Transverse colon (tissue), 4 donors: ENCODE measurements at regions not wholly inside any gene's neighbourhood (a gene's known extent, or its start where the extent isn't known, plus 50 kb on each side); places are given as distances from the start of the nearest gene placed in this dataset.
A peak's percentile ranks its signal among the peaks of the same experiment; 100 is the strongest.
"Not testable (repeated sequence)": the region's sequence is repeated elsewhere in the genome, so short reads cannot be mapped to it uniquely, and the experiment has no call there.

Experiments
- DNase-seq: peaks from one replicate; pipeline ENCODE4 v3.0.0-alpha.2; 2019
- H3K27ac ChIP-seq, 4 donors: fragments of 200-600 bp; sonication (generic); 2 replicates each; pipeline ENCODE4 v1.5.1; 2016 to 2018; ENCODE audit warnings: inconsistent platforms in 4 of 4
- H3K27me3 ChIP-seq: fragments of 200-600 bp; sonication (generic); 2 replicates; pipeline ENCODE4 v1.5.1; 2017; ENCODE audit warnings: inconsistent platforms
- H3K36me3 ChIP-seq, 4 donors: fragments of 200-600 bp; sonication (generic); 2 replicates each; pipeline ENCODE4 v1.5.1; 2017 to 2019; ENCODE audit warnings: inconsistent platforms in 4 of 4
- H3K4me1 ChIP-seq, 4 donors: fragments of 200-600 bp; sonication (generic); 2 replicates each; pipeline ENCODE4 v1.5.1; 2017 to 2020; ENCODE audit warnings: inconsistent platforms in 4 of 4
- H3K4me3 ChIP-seq, 4 donors: fragments of 200-600 bp; sonication (generic); 1 replicate in 1 of 4; 2 replicates in 3 of 4; pipeline versions ENCODE4 v1.5.1 to v1.6.1; 2017 to 2019; ENCODE audit warnings: inconsistent platforms in 4 of 4
- H3K9me3 ChIP-seq, 2 donors: fragments of 200-600 bp; sonication (generic); 2 replicates each; pipeline ENCODE4 v1.5.1; 2017 to 2019; ENCODE audit warnings: inconsistent platforms in 2 of 2
- EP300 ChIP-seq: sonication (generic); formaldehyde crosslinking; IDR thresholded peaks from one replicate; pipeline ENCODE4 v1.6.1; 2017; ENCODE audit warnings: antibody characterized with exemption, low read depth
- POLR2A ChIP-seq: fragments of 450-650 bp; IDR thresholded peaks from one replicate; pipeline ENCODE4 v1.6.1; 2016; ENCODE audit warnings: antibody characterized with exemption, mild to moderate bottlenecking, moderate library complexity
- POLR2AphosphoS5 ChIP-seq, 3 donors: sonication (generic); formaldehyde crosslinking; IDR thresholded peaks; one replicate each; pipeline ENCODE4 v1.6.1; 2016; ENCODE audit warnings: antibody characterized with exemption in 3 of 3
- WGBS, 2 donors: methylation state at CpG; one replicate each; pipeline ENCODE4 v1.1.5; 2018; ENCODE audit warnings: low coverage in 1 of 2; 5-methylcytosine and 5-hydroxymethylcytosine counted together
- in situ Hi-C, 4 donors: fragments of 200-750 bp; cut with MboI; loops; one replicate each; pipeline versions ENCODE4 v1.15.0 to v1.15.1; 2017; ENCODE audit warnings: low sequenced_read_pairs in 3 of 4, low pct_ligation_motif_present in 1 of 4, low pct_unique_long_range_greater_than_20kb in 1 of 4
- intact Hi-C: fragments of 100-400 bp; cut with DNase I; formaldehyde crosslinking; loops from one replicate; pipeline ENCODE4 v1.15.1; 2023; ENCODE audit warnings: low total_unique reads
- TF ChIP-seq, protein P1 (sequence below), 5 experiments: fragments of 200-600 bp in 3 of 5; fragments of 450-650 bp in 2 of 5; sonication (generic) in 3 of 5; IDR thresholded peaks; 1 replicate in 2 of 5; 2 replicates in 3 of 5; pipeline ENCODE4 v1.5.1; 2016 to 2017; ENCODE audit warnings: antibody characterized with exemption in 5 of 5, inconsistent platforms in 3 of 5, mild to moderate bottlenecking in 2 of 5, moderate library complexity in 1 of 5

- DNase-seq, result no peak
- intact Hi-C loops (no loop called here), in situ Hi-C loops (no loop called here)
- TF ChIP-seq, protein P1, sequence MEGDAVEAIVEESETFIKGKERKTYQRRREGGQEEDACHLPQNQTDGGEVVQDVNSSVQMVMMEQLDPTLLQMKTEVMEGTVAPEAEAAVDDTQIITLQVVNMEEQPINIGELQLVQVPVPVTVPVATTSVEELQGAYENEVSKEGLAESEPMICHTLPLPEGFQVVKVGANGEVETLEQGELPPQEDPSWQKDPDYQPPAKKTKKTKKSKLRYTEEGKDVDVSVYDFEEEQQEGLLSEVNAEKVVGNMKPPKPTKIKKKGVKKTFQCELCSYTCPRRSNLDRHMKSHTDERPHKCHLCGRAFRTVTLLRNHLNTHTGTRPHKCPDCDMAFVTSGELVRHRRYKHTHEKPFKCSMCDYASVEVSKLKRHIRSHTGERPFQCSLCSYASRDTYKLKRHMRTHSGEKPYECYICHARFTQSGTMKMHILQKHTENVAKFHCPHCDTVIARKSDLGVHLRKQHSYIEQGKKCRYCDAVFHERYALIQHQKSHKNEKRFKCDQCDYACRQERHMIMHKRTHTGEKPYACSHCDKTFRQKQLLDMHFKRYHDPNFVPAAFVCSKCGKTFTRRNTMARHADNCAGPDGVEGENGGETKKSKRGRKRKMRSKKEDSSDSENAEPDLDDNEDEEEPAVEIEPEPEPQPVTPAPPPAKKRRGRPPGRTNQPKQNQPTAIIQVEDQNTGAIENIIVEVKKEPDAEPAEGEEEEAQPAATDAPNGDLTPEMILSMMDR (IDR thresholded peaks at IDR 0.05), result no peak
- no peak for TF ChIP-seq EP300
- TF ChIP-seq POLR2AphosphoS5 (IDR thresholded peaks at IDR 0.05), result no peak
- TF ChIP-seq POLR2A, result no peak
- H3K27me3 ChIP-seq, result no peaks in the 10 kb centered on the region
- no peak overlapping the region for H3K27ac ChIP-seq
- peaks cover 0 to 1% (median under 1%) of the 10 kb centered on the region in 4 donors for H3K4me1 ChIP-seq
- peaks cover 0 to 5% of the 10 kb centered on the region in 2 donors for H3K9me3 ChIP-seq
- H3K36me3 ChIP-seq, result no peaks in the 10 kb centered on the region
- no peak overlapping the region for H3K4me3 ChIP-seq
- WGBS, 2 donors, result 86% methylated on average over 5 of the region's 5 CpGs; no CpG with 5 or more reads in 1 of the 2 donors
Measured at GRCh38 chr12:46590991-46591703, 218.6 kb upstream of the SLC38A2 start.

DNA sequence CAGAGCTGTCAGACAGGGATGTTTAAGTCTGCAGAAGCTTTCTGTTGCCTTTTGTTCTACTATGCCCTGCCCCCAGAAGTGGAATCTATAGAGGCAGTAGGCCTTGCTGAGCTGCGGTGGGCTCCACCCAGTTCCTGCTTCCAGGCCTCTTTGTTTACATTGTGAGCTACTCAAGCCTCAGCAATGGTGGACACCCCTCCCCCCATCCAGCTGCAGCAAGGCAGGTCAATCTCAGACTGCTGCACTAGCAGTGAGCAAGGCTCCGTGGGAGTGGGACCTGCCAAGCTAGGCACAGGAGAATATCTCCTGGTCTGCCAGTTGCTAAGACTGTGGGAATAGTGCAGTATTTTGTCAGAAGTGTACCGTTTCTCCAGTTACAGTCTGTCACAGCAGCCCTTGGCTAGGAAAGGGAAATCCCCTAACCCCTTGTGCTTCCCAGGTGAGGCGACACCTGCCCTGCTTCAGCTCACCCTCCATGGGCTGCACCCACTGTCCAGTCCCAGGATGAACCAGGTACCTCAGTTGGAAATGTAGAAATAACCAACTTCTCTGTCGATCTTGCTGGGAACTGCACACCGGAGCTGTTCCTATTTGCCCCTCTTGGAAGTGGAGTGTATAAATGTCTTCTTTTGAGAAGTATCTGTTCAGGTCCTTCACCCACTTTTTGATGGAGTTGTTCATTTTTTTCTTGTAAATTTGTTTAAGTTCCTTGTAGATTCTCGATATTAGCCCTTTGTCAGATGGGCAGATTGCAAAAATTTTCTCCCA, 213.5 kb upstream of the SLC38A2 start:
- 66 to 100% methylated on average over 2 to 7 of the region's 7 CpGs for WGBS, 2 donors
- intact Hi-C loops, result no loop called here
- in situ Hi-C loops, result no loop called here
- Histone ChIP-seq H3K9me3 (peaks cover 0 to 4% of the 10 kb centered on the region in 2 donors), H3K27ac (no peak overlapping the region), H3K36me3 (peaks cover 0 to 4% (median 0%) of the 10 kb centered on the region in 4 donors), H3K27me3 (no peaks in the 10 kb centered on the region), H3K4me3 (no peak overlapping the region), H3K4me1 (peaks cover 4 to 9% (median 7%) of the 10 kb centered on the region in 4 donors)
- peak; percentile 62 for DNase-seq
- TF ChIP-seq EP300, result no peak
- TF ChIP-seq POLR2AphosphoS5 (IDR thresholded peaks at IDR 0.05), result no peak
- TF ChIP-seq, protein P1 (IDR thresholded peaks at IDR 0.05), result no peak
- no peak for TF ChIP-seq POLR2A

DNA sequence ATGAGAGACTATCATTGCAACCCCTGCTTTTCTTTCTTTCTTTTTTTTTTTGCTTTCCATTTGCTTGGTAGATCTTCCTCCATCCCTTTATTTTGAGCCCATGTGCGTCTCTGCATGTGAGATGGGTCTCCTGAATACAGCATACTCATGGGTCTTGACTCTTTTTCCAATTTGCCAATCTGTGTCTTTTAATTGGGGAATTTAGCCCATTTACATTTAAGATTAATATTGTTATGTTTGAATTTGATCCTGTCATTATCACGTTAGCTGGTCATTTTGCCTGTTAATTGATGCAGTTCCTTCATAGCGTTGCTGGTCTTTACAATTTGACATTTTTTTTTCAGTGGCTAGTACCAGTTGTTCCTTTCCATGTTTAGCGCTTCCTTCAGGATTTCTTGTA, 211.5 kb upstream of the SLC38A2 start:
- H3K9me3 ChIP-seq, H3K27me3 ChIP-seq, DNase-seq, H3K4me1 ChIP-seq, intact Hi-C loops, in situ Hi-C loops, H3K36me3 ChIP-seq, H3K27ac ChIP-seq, H3K4me3 ChIP-seq: not testable (repeated sequence)
- WGBS, 2 donors, result 95 to 98% methylated on average over 4 of the region's 4 CpGs

- H3K4me1 ChIP-seq, H3K27ac ChIP-seq, H3K9me3 ChIP-seq, H3K4me3 ChIP-seq, intact Hi-C loops, DNase-seq, H3K36me3 ChIP-seq, H3K27me3 ChIP-seq, in situ Hi-C loops: not testable (repeated sequence)
- 93 to 100% methylated on average over 1 to 2 of the region's 2 CpGs for WGBS, 2 donors
Measured at GRCh38 chr12:46581990-46582389, 209.4 kb upstream of the SLC38A2 start.

- Histone ChIP-seq H3K4me1 (peaks cover 0 to 4% (median under 1%) of the 10 kb centered on the region in 4 donors), H3K4me3 (no peak overlapping the region), H3K9me3 (peaks cover 0 to 4% of the 10 kb centered on the region in 2 donors), H3K27ac (no peak overlapping the region), H3K27me3 (no peaks in the 10 kb centered on the region), H3K36me3 (peaks cover 0 to 4% (median 0%) of the 10 kb centered on the region in 4 donors)
- DNase-seq, result no peak
- WGBS, 2 donors, result 78 to 95% methylated on average over 1 of the region's 1 CpG
- intact Hi-C loops, result no loop called here
- TF ChIP-seq, protein P1 (IDR thresholded peaks at IDR 0.05), result no peak
- TF ChIP-seq POLR2AphosphoS5 (IDR thresholded peaks at IDR 0.05) (no peak), EP300 (no peak), POLR2A (no peak)
- in situ Hi-C loops, result no loop called here
Measured at GRCh38 chr12:46580445-46580844, 207.9 kb upstream of the SLC38A2 start.
